ENCODE measurements at regions not wholly inside any gene's neighbourhood (a gene's known extent, or its start where the extent isn't known, plus 50 kb on each side); places are given as distances from the start of the nearest gene placed in this dataset.

GRCh38 chr3:132229641-132230040, 87.6 kb upstream of the ACP3 start:
- TF ChIP-seq CTCF (IDR thresholded peaks at IDR 0.05; ENCODE audit: insufficient read depth, low read length, poor library complexity, severe bottlenecking) (no peak), EZH2phosphoT487 (conservative IDR thresholded peaks at IDR 0.05; ENCODE audit: low read length) (no peak)

Measured in SU-DHL-6 (cell line).